Stimulated activated naive B cell treated with anti-CD40 and anti-IgM and Interleukin-4, amounts not matched to agents 10 μg/mL and 1 μg/mL and 100 μg/mL, for 72 hours (primary cell): ENCODE measurements at regions not wholly inside any gene's neighbourhood (a gene's known extent, or its start where the extent isn't known, plus 50 kb on each side); places are given as distances from the start of the nearest gene placed in this dataset.

Source experiments
- ATAC-seq, 2 donors: fragments of 150-1000 bp; cut with Tn5 transposase; replicated peaks; 2 replicates each; pipeline ENCODE4 v1.10.0; 2021; ENCODE audit warnings: moderate library complexity in 1 of 2
- DNase-seq: peaks from one replicate; pipeline ENCODE4 v3.0.0; 2021
- H3K27ac Mint-ChIP-seq: one replicate; pipeline ENCODE4 v1.8.0; 2022; ENCODE audit warnings: mild to moderate bottlenecking, mixed read lengths
- H3K27me3 Mint-ChIP-seq, 2 donors: one replicate each; pipeline ENCODE4 v1.8.0; 2022; ENCODE audit warnings: mixed read lengths in 2 of 2
- H3K36me3 Mint-ChIP-seq, 2 donors: one replicate each; pipeline ENCODE4 v1.8.0; 2022; ENCODE audit warnings: mixed read lengths in 2 of 2, mild to moderate bottlenecking in 1 of 2
- H3K4me1 Mint-ChIP-seq, 2 donors: one replicate each; pipeline ENCODE4 v1.8.0; 2022; ENCODE audit warnings: mixed read lengths in 2 of 2, mild to moderate bottlenecking in 1 of 2
- H3K4me3 Mint-ChIP-seq, 2 donors: one replicate each; pipeline ENCODE4 v1.8.0; 2022; ENCODE audit warnings: mild to moderate bottlenecking in 2 of 2, mixed read lengths in 2 of 2, moderate library complexity in 1 of 2
- H3K9me3 Mint-ChIP-seq, 2 donors: one replicate each; pipeline ENCODE4 v1.8.0; 2022; ENCODE audit warnings: mixed read lengths in 2 of 2, mild to moderate bottlenecking in 1 of 2

- no peak for DNase-seq
- ATAC-seq: no peak
- Mint-ChIP-seq H3K27me3 (peaks cover 7 to 9% of the 10 kb centered on the region in 2 donors), H3K9me3 (no peaks in the 10 kb centered on the region), H3K36me3 (no peaks in the 10 kb centered on the region), H3K27ac (no peak overlapping the region), H3K4me1 (no peaks in the 10 kb centered on the region), H3K4me3 (no peak overlapping the region)
These were observed 207.0 kb upstream of the SKOR2 start for GRCh38 chr18:47458483-47458882.

GRCh38 chr18:47457614-47458013 is 206.2 kb upstream of the SKOR2 start:
- no peaks in the 10 kb centered on the region for H3K36me3 Mint-ChIP-seq
- H3K27ac Mint-ChIP-seq: no peak overlapping the region
- no peaks in the 10 kb centered on the region for H3K4me1 Mint-ChIP-seq
- no peak overlapping the region for H3K4me3 Mint-ChIP-seq
- ATAC-seq (no peak), DNase-seq (no peak)
- H3K27me3 Mint-ChIP-seq: peaks cover 7 to 9% of the 10 kb centered on the region in 2 donors
- H3K9me3 Mint-ChIP-seq: no peaks in the 10 kb centered on the region

- peaks cover under 1 to 4% of the 10 kb centered on the region in 2 donors for H3K27me3 Mint-ChIP-seq
- ATAC-seq: no peak
- no peaks in the 10 kb centered on the region for H3K9me3 Mint-ChIP-seq
- no peak overlapping the region for H3K4me3 Mint-ChIP-seq
- DNase-seq: no peak
- H3K4me1 Mint-ChIP-seq: no peaks in the 10 kb centered on the region
- H3K36me3 Mint-ChIP-seq: no peaks in the 10 kb centered on the region
- no peak overlapping the region for H3K27ac Mint-ChIP-seq
These were observed 201.6 kb upstream of the SKOR2 start for GRCh38 chr18:47453038-47453437.

GRCh38 chr18:47448956-47449355 is 197.5 kb upstream of the SKOR2 start:
- peaks cover 5 to 9% of the 10 kb centered on the region in 2 donors for H3K9me3 Mint-ChIP-seq
- H3K27me3 Mint-ChIP-seq: peaks cover 0 to 4% of the 10 kb centered on the region in 2 donors
- H3K4me1 Mint-ChIP-seq: no peaks in the 10 kb centered on the region
- no peak overlapping the region for H3K27ac Mint-ChIP-seq
- H3K36me3 Mint-ChIP-seq: no peaks in the 10 kb centered on the region
- no peak for DNase-seq
- ATAC-seq: no peak
- H3K4me3 Mint-ChIP-seq: no peak overlapping the region

- Mint-ChIP-seq H3K9me3 (peaks cover 7 to 9% of the 10 kb centered on the region in 2 donors), H3K36me3 (no peaks in the 10 kb centered on the region), H3K27me3 (peaks cover 27 to 32% of the 10 kb centered on the region in 2 donors), H3K27ac (no peak overlapping the region), H3K4me3 (no peak overlapping the region), H3K4me1 (no peaks in the 10 kb centered on the region)
- DNase-seq (no peak), ATAC-seq (no peak)
These were observed 190.5 kb upstream of the SKOR2 start for GRCh38 chr18:47441914-47442313.

GRCh38 chr18:47438001-47438400 is 186.5 kb upstream of the SKOR2 start:
- DNase-seq: no peak
- no peak for ATAC-seq
- Mint-ChIP-seq H3K4me1 (no peaks in the 10 kb centered on the region), H3K4me3 (no peak overlapping the region), H3K36me3 (no peaks in the 10 kb centered on the region), H3K27me3 (peaks cover 29 to 31% of the 10 kb centered on the region in 2 donors), H3K9me3 (peaks cover 0 to 2% of the 10 kb centered on the region in 2 donors), H3K27ac (no peak overlapping the region)

GRCh38 chr18:47436871-47437270 is 185.4 kb upstream of the SKOR2 start:
- no peaks in the 10 kb centered on the region for H3K4me1 Mint-ChIP-seq

GRCh38 chr18:47434214-47434746 is 182.8 kb upstream of the SKOR2 start:
- Mint-ChIP-seq H3K27ac (no peak overlapping the region), H3K9me3 (peaks cover 0 to 2% of the 10 kb centered on the region in 2 donors), H3K4me3 (no peak overlapping the region), H3K36me3 (no peaks in the 10 kb centered on the region), H3K4me1 (no peaks in the 10 kb centered on the region), H3K27me3 (peaks cover 10 to 14% of the 10 kb centered on the region in 2 donors)
- DNase-seq: no peak
- no peak for ATAC-seq

More at GRCh38 chr18:47436871-47437270, 185.4 kb upstream of the SKOR2 start:
- Mint-ChIP-seq H3K9me3 (peaks cover 0 to 2% of the 10 kb centered on the region in 2 donors), H3K36me3 (no peaks in the 10 kb centered on the region), H3K27ac (no peak overlapping the region), H3K27me3 (peaks cover 28 to 31% of the 10 kb centered on the region in 2 donors), H3K4me3 (no peak overlapping the region)
- no peak for ATAC-seq
- no peak for DNase-seq

GRCh38 chr18:47427923-47428637 is 176.6 kb upstream of the SKOR2 start:
- H3K4me1 Mint-ChIP-seq: no peaks in the 10 kb centered on the region
- no peak for ATAC-seq
- no peaks in the 10 kb centered on the region for H3K9me3 Mint-ChIP-seq
- no peak overlapping the region for H3K27ac Mint-ChIP-seq
- H3K4me3 Mint-ChIP-seq: no peak overlapping the region
- H3K36me3 Mint-ChIP-seq: no peaks in the 10 kb centered on the region
- peaks cover 4 to 11% of the 10 kb centered on the region in 2 donors for H3K27me3 Mint-ChIP-seq
- no peak for DNase-seq

GRCh38 chr18:47427072-47427471 is 175.6 kb upstream of the SKOR2 start:
- Mint-ChIP-seq H3K27me3 (peaks cover 4 to 11% of the 10 kb centered on the region in 2 donors), H3K4me3 (no peak overlapping the region), H3K27ac (no peak overlapping the region), H3K9me3 (no peaks in the 10 kb centered on the region), H3K36me3 (no peaks in the 10 kb centered on the region), H3K4me1 (no peaks in the 10 kb centered on the region)
- no peak for ATAC-seq
- DNase-seq: no peak

GRCh38 chr18:47425365-47425764 is 173.9 kb upstream of the SKOR2 start:
- Mint-ChIP-seq H3K9me3 (no peaks in the 10 kb centered on the region), H3K36me3 (no peaks in the 10 kb centered on the region), H3K4me1 (peaks cover 2 to 3% of the 10 kb centered on the region in 2 donors), H3K27me3 (peaks cover 6 to 13% of the 10 kb centered on the region in 2 donors), H3K4me3 (no peak overlapping the region), H3K27ac (no peak overlapping the region)
- DNase-seq (no peak), ATAC-seq (no peak)

GRCh38 chr18:47422524-47422923 is 171.1 kb upstream of the SKOR2 start:
- Mint-ChIP-seq H3K4me3 (no peak overlapping the region), H3K27ac (no peak overlapping the region), H3K27me3 (peaks cover 18 to 22% of the 10 kb centered on the region in 2 donors), H3K4me1 (peaks cover 14 to 18% of the 10 kb centered on the region in 2 donors), H3K36me3 (no peaks in the 10 kb centered on the region), H3K9me3 (no peaks in the 10 kb centered on the region)
- no peak for ATAC-seq
- no peak for DNase-seq

- peak; percentile 84 to 85 for ATAC-seq
- DNase-seq: no peak
- Mint-ChIP-seq H3K27ac (peak overlapping the region; percentile 2), H3K9me3 (no peaks in the 10 kb centered on the region), H3K36me3 (no peaks in the 10 kb centered on the region), H3K4me3 (no peak overlapping the region), H3K27me3 (peaks cover 30 to 40% of the 10 kb centered on the region in 2 donors), H3K4me1 (peaks cover 15 to 18% of the 10 kb centered on the region in 2 donors)
These were observed 168.7 kb upstream of the SKOR2 start for GRCh38 chr18:47420130-47420529.

GRCh38 chr18:47418746-47419145 is 167.3 kb upstream of the SKOR2 start:
- Mint-ChIP-seq H3K36me3 (no peaks in the 10 kb centered on the region), H3K27ac (no peak overlapping the region), H3K9me3 (no peaks in the 10 kb centered on the region), H3K4me3 (no peak overlapping the region), H3K27me3 (peaks cover 39 to 46% of the 10 kb centered on the region in 2 donors), H3K4me1 (peaks cover 15 to 18% of the 10 kb centered on the region in 2 donors)
- DNase-seq: no peak
- ATAC-seq: peak; percentile 37 to 45

- DNase-seq: no peak
- H3K4me1 Mint-ChIP-seq: peaks cover 15 to 18% of the 10 kb centered on the region in 2 donors
These were observed 166.3 kb upstream of the SKOR2 start for GRCh38 chr18:47417807-47418206.

More at GRCh38 chr18:47417807-47418206, 166.3 kb upstream of the SKOR2 start:
- Mint-ChIP-seq H3K27me3 (peaks cover 42 to 46% of the 10 kb centered on the region in 2 donors), H3K9me3 (no peaks in the 10 kb centered on the region), H3K36me3 (no peaks in the 10 kb centered on the region), H3K4me3 (no peak overlapping the region), H3K27ac (no peak overlapping the region)
- ATAC-seq: peak; percentile 33 to 61
